ENCODE measurements at regions not wholly inside any gene's neighbourhood (a gene's known extent, or its start where the extent isn't known, plus 50 kb on each side); places are given as distances from the start of the nearest gene placed in this dataset.

- DNase-seq: no peak
These were observed 884.7 kb downstream of the TBC1D22A start for GRCh38 chr22:47647181-47647580.

DNA sequence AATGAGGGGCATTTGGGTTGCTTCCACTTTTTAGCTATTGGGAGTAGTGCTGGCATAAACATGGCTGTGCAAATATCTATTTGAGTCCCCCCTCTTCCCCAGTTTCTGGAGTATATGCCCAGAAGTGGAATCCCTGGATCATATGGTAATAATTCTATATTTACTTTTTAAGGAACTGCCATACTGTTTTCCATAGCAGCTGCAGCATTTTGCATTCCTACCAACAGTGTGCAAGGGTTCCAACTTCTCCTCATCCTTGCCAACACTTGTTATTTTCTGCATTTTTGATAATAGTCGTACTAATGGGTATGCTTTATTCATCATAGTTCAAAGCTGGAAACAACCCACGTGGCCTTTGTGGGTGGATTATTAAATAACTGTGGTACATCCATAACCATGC is 883.5 kb downstream of the TBC1D22A start:
- DNase-seq: no peak

DNA sequence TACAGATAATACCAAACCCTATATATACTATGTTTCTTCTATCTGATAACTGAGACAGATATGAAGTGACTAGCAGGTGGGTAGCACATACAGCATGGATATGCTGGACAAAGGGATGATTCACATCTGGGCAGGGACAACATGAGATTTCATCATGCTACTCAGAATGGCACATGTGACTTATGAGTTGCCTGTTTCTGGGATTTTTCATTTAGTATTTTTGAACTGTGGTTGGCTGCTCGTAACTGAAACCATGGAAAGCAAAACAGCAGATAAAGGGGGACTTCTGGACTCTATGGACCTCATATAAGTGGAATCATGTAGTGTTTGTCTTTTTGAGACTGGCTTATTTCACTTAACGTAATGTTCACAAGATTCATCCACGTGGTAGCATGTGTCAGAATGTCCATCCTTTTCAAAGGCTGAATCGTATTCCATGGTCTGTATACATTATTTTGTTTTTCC is 883.0 kb downstream of the TBC1D22A start:
- DNase-seq: no peak

DNA sequence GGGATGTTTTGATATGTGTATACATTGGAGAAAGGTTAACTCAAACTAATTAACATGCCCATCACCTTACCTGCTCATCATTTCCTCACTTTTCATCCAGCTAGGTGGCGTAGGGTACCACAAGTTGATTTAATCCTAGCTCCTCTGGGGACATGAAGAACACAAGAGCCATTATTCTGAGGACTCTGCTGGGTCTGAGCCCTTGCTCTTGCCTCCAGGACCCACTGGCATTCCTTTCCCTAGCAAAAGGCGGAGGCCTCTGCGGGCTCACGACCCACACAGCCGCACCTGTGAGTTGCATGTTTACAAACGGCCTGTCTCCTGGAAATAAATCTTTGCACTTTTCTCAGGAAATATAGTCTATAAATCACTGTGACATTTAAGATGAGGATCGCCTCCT is 871.9 kb downstream of the TBC1D22A start:
- DNase-seq: no peak

DNA sequence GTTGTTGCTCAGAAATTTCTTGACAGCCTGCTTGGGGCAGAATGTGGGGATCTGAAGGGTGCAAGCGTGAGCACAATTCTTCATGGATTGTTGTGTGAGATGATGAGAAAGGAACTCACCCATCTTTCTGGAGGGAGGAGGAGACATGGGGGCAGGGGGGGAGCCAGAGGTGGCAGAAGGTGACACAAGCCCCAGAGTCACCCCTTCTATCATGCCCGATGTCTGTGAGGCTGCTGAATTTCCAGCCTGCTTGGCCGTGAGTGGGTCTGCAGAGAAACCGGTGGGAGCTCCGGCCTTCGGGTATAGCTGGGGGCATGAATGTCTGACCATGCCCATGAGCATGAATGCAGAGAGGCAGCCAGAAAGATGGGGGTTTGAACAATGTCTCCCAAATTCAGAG is 870.7 kb downstream of the TBC1D22A start:
- DNase-seq: no peak

- no peak for DNase-seq
These were observed 870.3 kb downstream of the TBC1D22A start for GRCh38 chr22:47632701-47633100.

GRCh38 chr22:47631571-47632102 is 869.2 kb downstream of the TBC1D22A start:
- peak; percentile 20 to 61 for DNase-seq

GRCh38 chr22:47630741-47631534 is 868.5 kb downstream of the TBC1D22A start:
- DNase-seq: no peak

DNA sequence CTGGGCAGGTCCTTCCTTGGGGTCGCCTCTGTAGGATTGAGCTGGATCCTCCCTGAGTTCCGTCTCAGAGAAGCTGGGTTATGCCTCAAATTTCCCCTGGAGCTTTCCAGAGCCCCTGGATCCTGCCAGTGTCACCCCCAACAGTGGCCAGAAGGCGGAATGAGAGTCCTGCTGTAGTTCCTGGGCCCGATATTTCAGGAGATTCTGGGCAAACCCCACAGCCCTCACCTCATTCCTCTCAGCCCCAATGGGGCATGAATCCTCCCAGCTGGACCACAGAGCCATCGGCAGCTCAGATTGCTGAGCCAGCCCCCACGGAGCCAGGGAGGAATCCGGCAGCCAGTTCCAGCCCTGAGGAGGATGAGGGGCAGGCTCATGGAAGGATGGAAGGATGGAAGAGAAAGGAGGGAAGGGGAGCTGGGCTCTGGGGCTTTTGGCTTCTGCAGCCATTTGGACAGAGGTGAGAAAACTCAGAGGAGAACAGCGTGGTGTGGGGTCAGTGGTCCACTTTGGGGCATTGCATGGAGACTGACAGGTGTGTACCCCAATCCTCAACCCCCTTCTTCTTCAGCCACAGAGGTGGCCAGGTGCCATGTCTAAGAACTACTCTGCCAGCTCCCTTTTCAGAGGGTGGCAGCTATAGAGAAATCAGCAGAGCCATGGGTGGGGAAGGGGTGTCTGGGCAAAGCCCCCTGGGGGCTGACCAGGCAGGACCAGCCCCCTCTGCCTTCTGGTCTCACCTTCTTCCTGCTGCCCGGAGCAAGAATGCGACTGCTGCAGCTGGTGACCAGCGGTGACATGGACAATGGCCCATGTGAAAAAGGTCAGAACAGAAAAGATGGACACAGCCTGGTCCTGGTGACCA is 867.6 kb downstream of the TBC1D22A start:
- DNase-seq: no peak

DNA sequence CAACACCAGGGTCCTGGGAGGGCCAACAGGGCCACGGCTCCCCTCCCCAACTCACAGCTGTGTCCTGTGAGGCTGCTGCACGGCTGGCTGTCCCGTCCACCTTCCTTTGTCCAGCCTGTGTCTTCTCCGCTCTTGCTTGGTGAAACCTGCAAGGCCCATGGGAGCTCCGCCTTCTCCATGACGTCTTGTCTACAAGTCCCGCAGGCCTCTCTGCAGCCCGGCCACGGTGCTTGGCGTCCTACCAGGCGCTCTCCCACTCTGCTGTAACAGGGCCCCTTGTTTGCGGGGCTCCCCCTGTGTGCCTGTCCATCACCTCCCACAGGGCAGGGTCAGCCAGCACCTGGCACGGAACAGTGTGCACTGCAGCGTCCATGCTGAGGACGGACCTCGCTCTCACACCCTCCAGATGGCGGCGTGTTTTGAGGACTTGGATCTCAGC is 866.8 kb downstream of the TBC1D22A start:
- DNase-seq: no peak

- no peak for DNase-seq
These were observed 866.2 kb downstream of the TBC1D22A start for GRCh38 chr22:47628477-47629272.

DNA sequence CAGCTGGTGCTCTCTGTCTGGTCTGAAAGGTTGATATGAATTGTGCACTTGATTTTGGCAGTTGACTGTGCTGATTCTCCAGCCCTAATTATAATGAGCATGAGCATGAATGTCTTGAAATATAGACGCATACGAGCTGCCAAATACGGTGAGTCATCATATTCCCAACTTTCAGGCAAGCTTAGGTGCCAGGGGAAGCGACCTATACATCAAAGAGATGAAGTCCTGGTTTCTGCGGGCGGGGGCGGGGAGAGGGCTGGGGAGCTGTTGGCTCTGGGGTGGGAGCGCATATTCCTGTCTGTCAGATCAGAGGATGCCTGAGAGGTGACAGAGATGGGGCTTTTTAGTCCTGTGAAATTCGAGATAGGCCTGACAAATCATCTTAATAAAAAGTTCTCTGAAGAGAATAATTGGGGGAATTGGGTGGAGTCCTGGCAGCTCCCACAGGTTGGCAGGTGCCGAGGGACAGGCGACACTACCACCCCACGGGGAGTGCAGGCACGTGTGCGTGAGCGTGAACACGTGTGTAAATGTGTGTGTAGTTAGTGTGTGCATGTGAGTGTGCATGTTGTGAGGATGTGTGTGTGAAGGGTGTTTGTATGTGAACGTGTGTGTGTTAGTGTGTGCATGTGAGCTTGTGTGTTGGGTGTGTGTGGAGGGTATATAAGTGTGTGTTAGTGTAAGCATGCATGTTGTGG is 865.3 kb downstream of the TBC1D22A start:
- DNase-seq: no peak

DNA sequence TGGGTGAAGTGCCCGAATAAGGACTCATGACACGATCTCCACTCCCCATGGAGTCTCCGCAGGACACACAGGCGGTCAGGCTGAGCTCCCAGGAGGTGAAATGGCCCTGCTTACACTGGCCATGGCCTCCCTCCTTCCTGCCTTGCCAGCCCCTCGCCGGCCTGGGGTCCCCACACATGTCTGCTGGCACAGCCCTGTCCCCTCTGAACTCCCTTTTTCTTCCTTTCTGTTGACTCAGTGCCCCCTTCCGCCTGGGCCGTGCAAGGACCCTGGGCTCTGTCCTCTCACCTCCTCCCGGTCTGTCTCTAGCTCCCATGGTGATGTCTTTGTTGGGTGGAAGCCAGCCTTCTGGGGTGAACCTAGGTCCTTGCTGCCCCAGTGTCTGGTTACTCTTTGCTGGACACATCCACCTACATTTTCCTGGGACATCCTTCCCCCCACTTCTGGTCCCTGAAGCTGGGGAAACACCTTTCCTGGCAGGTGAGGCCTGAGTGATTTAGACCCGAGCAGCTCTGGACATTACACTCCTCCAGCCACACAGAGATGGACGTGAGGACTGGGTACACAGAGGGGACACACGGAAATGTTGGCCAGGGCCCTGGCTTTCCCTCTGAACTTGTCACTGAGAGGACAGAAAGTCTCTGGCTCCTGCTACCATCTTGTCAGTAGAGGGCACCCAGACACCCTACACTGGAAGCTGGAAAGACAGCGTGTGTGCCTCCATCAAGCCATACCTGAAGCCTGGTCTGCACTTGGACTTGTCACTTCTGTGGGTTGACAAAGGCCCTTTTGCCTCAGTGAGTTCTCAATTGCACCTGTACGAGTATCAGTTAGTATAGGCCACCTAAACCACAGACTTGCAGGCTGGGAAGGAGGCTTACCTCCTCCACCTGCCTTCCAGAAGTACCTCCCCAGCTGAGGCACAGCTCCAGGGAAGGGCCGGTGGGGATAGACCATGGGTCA is 864.3 kb downstream of the TBC1D22A start:
- peak in 1 of 2 experiments; percentile 7 for DNase-seq

- no peak for DNase-seq
These were observed 863.3 kb downstream of the TBC1D22A start for GRCh38 chr22:47625531-47626427.

DNA sequence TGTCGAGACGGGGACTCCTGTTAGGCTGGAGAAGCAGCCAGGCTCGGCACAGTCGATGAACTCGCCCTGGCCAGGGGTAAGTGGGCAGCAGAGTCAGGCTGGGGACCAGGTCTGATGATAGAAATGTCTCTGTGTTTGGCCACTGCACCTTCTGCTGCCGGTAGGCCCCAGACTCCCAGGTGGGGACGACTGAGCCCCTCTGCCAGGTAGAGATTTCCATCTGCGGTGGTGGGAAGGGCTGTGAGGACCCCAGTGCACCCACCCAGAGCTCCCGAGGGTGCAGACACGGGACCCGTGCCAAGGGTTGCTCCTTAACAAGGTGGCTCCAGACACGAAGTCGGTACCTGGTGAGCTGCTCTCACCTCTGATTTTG is 862.5 kb downstream of the TBC1D22A start:
- DNase-seq: no peak

- no peak for DNase-seq
These were observed 862.0 kb downstream of the TBC1D22A start for GRCh38 chr22:47624252-47625012.

GRCh38 chr22:47623763-47624148 is 861.3 kb downstream of the TBC1D22A start:
- DNase-seq: no peak

- no peak for DNase-seq
These were observed 860.8 kb downstream of the TBC1D22A start for GRCh38 chr22:47623066-47623762.

Measured in SW 1271 (cell line).